Panc1 (cell line): ENCODE measurements at regions not wholly inside any gene's neighbourhood (a gene's known extent, or its start where the extent isn't known, plus 50 kb on each side); places are given as distances from the start of the nearest gene placed in this dataset.

Experiments used
- ATAC-seq: fragments of 200-7000 bp; cut with Tn5 transposase; 2 replicates; pipeline ENCODE4 v1.9.1; 2020; ENCODE audit warnings: mild to moderate bottlenecking, moderate library complexity
- BruUV-seq: library from RNA; stranded (reverse); fragments of 400-500 nt; replicated peaks from 2 replicates; lab custom pipeline; 2021; lab: Mats Ljungman, UMichigan
- CTCF ChIA-PET: fragments of 300-600 bp; sonication (Branson Sonifier 250); formaldehyde crosslinking; loops from one replicate; lab custom pipeline; 2022; ENCODE audit warnings: antibody characterized with exemption; lab: Charles Lee
- POLR2A ChIA-PET: fragments of 300-600 bp; sonication (Branson Sonifier 250); formaldehyde crosslinking; loops from one replicate; lab custom pipeline; 2022; ENCODE audit warnings: antibody characterized with exemption; lab: Charles Lee
- DNase-seq: peaks from one replicate; pipeline ENCODE4 v3.0.0-alpha.2; 2010; ENCODE audit warnings: low read depth, low spot score
- H3K27ac ChIP-seq: 2 replicates; pipeline ENCODE4 v1.5.1; 2011; ENCODE audit warnings: mild to moderate bottlenecking, low read length, inconsistent platforms
- H3K27me3 ChIP-seq: fragments of 200-500 bp; sonication (Bioruptor generic); 2 replicates; pipeline ENCODE4 v1.6.0; 2014; ENCODE audit warnings: low read length, inconsistent platforms; ENCODE audit not compliant: control insufficient read depth, insufficient read depth
- H3K36me3 ChIP-seq: fragments of 200-500 bp; sonication (Bioruptor generic); 2 replicates; pipeline ENCODE4 v1.5.1; 2014; ENCODE audit warnings: inconsistent platforms, mild to moderate bottlenecking, low read length, moderate library complexity; ENCODE audit not compliant: control insufficient read depth, insufficient read depth
- H3K4me1 ChIP-seq: 2 replicates; pipeline ENCODE4 v1.5.1; 2011; ENCODE audit warnings: inconsistent platforms, mild to moderate bottlenecking, low read length, moderate library complexity; ENCODE audit not compliant: control insufficient read depth, insufficient read depth
- H3K4me3 ChIP-seq, 2 experiments: 2 replicates each; pipeline ENCODE4 v1.5.1; 2011 to 2012; ENCODE audit warnings: low read depth in 2 of 2, low read length in 2 of 2, mild to moderate bottlenecking in 2 of 2, inconsistent platforms in 1 of 2, moderate library complexity in 1 of 2
- H3K9me3 ChIP-seq: fragments of 200-500 bp; sonication (Bioruptor generic); 2 replicates; pipeline ENCODE4 v1.5.1; 2014; ENCODE audit warnings: low read depth, mild to moderate bottlenecking, inconsistent platforms, low read length, moderate library complexity; ENCODE audit not compliant: control insufficient read depth, insufficient read depth
- CTCF ChIP-seq: fragments of 450-650 bp; IDR thresholded peaks from 2 replicates; pipeline ENCODE4 v1.5.1; 2017; ENCODE audit warnings: mild to moderate bottlenecking
- POLR2AphosphoS5 ChIP-seq: IDR thresholded peaks from 2 replicates; pipeline ENCODE4 v1.6.1; 2012; ENCODE audit warnings: mild to moderate bottlenecking, low read depth, low read length, moderate library complexity
- REST ChIP-seq, 2 experiments: IDR thresholded peaks; 2 replicates each; pipeline ENCODE4 v1.6.1; 2011 to 2012; ENCODE audit warnings: low read depth in 2 of 2, control low read depth in 1 of 2, low read length in 1 of 2, mild to moderate bottlenecking in 1 of 2, moderate library complexity in 1 of 2; ENCODE audit not compliant: insufficient read depth in 1 of 2
- SIN3A ChIP-seq: IDR thresholded peaks from 2 replicates; pipeline ENCODE4 v1.6.1; 2012; ENCODE audit warnings: low read depth, mild to moderate bottlenecking, low read length, moderate library complexity, borderline replicate concordance; ENCODE audit not compliant: insufficient read depth
- TCF7L2 ChIP-seq: IDR thresholded peaks from 2 replicates; pipeline ENCODE4 v1.6.1; 2011; ENCODE audit warnings: mild to moderate bottlenecking, low read depth, low read length, inconsistent platforms
- in situ Hi-C: cut with HindIII; loops from 2 replicates; pipeline ENCODE4 v1.10.0; 2016; ENCODE audit warnings: low sequenced_read_pairs, low pct_unique_long_range_greater_than_20kb
- intact Hi-C: fragments of 100-400 bp; cut with micrococcal nuclease; formaldehyde crosslinking; loops from one replicate; pipeline ENCODE4 v1.10.0; 2022; ENCODE audit not compliant: unreplicated experiment

DNA sequence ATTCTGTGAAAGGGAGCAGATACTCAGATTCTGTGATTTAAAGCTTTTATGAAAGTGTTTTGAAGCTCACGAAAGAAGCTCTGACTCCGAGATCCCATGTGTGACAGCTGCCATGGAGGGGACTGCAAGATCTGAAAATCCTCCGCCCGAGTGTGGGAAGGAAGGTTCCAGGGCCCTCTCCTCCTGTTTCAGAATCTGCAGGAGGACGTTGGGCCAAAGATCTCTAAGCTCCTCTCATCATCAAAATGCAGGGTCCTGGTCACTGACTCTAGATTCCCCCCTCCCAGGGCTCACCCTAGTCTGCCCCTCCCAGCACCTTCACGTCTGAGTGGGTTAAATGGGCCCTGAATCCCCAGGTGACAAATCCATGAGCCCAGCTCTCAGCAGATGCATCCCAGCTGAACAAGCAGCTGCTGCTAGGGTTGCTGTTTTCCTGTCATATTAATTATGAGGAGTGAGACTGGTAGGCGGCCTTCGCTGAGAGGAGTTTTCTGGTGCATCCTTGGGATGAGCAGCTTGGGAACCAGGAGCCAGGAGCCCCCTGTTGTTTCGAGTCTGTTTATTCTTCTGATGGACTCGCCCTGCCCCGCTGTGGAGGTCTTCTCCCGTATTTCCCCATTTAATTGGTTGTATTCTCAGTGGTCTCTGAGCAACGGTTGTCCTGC lies 402.0 kb downstream of the MATN1 start:
- Histone ChIP-seq H3K9me3 (no peaks in the 10 kb centered on the region), H3K27ac (no peak overlapping the region), H3K4me1 (no peaks in the 10 kb centered on the region), H3K36me3 (no peaks in the 10 kb centered on the region), H3K27me3 (no peaks in the 10 kb centered on the region; the same call in none of the 2 replicates), H3K4me3 (no peak overlapping the region)
- ChIA-PET POLR2A (interaction anchor here (0.6 kb wide), 1 partner anchor 352 kb away, joined by 3 read pairs; no protein-coding TSS in a partner anchor), CTCF (interaction anchor here (0.6 kb wide), 1 partner anchor 1148 kb away, joined by 3 read pairs; no protein-coding TSS in a partner anchor)
- in situ Hi-C loops (no loop called here), intact Hi-C loops (no loop called here)
- no peak for TF ChIP-seq CTCF
- no peak for TF ChIP-seq SIN3A
- no peak for TF ChIP-seq TCF7L2
- no peak for TF ChIP-seq REST (IDR thresholded peaks at IDR 0.05; ENCODE audit: insufficient read depth in 1 of 2, low read depth in 2 of 2, low read length in 1 of 2)
- no peak for TF ChIP-seq POLR2AphosphoS5
- ATAC-seq: no peak
- DNase-seq: no peak
- BruUV-seq: no TSS peak

DNA sequence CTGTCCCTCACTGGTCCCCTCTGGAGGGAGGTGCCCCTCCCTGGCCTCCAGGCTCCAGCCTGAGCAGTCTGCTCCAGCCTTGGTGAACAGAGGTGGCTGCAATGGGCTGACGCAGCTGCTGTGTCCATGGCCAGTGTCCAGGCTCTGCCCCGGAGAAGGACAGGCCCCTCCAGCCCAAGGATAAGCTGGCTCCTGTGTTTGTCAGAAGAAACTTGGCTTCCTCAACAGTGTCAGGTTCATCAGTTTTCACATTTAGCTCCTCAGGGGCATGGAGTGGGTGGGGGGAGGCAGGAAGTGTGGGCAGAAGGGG lies 402.8 kb downstream of the MATN1 start:
- POLR2A ChIA-PET: no interaction called here
- intact Hi-C loops (no loop called here), in situ Hi-C loops (no loop called here)
- DNase-seq (no peak), ATAC-seq (no peak)
- no peaks in the 10 kb centered on the region for H3K9me3 ChIP-seq
- TF ChIP-seq REST (IDR thresholded peaks at IDR 0.05; ENCODE audit: insufficient read depth in 1 of 2, low read depth in 2 of 2, low read length in 1 of 2) (no peak), SIN3A (no peak), POLR2AphosphoS5 (no peak)
- no TSS peak for BruUV-seq
- no peak overlapping the region for H3K4me3 ChIP-seq
- H3K27ac ChIP-seq: no peak overlapping the region
- no peaks in the 10 kb centered on the region; the same call in none of the 2 replicates for H3K27me3 ChIP-seq
- no peaks in the 10 kb centered on the region for H3K4me1 ChIP-seq
- CTCF ChIA-PET: interaction anchor here (0.6 to 0.7 kb wide), 2 partner anchors 51 to 1149 kb away, joined by 3 read pairs; no protein-coding TSS in a partner anchor
- H3K36me3 ChIP-seq: no peaks in the 10 kb centered on the region
